Fibroblast of pulmonary artery (primary cell): ENCODE measurements at regions not wholly inside any gene's neighbourhood (a gene's known extent, or its start where the extent isn't known, plus 50 kb on each side); places are given as distances from the start of the nearest gene placed in this dataset.
"Not testable (repeated sequence)": the region's sequence is repeated elsewhere in the genome, so short reads cannot be mapped to it uniquely, and the experiment has no call there.

Source experiments
- DNase-seq: peaks from one replicate; pipeline ENCODE4 v3.0.0-alpha.2; 2010; ENCODE audit warnings: low read depth
- H3K4me3 ChIP-seq: replicated peaks from 2 replicates; pipeline ENCODE4 v1.5.1; 2011; ENCODE audit warnings: low read depth, mild to moderate bottlenecking, control low read depth, low read length, moderate library complexity
- TF ChIP-seq, protein P1 (sequence below): IDR thresholded peaks from 2 replicates; pipeline ENCODE4 v1.5.1; 2011; ENCODE audit warnings: mild to moderate bottlenecking, control low read depth, low read length, inconsistent platforms; ENCODE audit errors: missing control alignments

DNA sequence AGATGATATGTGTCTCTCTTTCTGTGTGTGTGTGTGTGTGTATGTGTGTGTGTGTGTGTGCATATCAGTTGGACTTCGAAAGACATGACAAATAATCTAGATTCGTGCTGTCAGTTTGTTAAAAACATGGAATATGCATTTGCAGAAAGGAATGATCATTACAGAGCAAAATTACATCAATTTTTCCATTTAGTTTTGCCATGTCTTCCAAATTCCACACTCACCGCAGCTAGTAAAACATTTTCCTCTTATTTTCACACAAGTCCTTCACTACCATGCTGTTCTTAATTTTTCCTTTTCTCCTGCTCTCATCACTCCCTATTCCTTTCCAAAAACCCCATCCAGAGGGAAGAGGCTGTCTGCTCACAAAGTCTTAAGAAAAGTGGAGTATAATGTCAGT is 1191.4 kb upstream of the SLC39A10 start:
- TF ChIP-seq, protein P1, sequence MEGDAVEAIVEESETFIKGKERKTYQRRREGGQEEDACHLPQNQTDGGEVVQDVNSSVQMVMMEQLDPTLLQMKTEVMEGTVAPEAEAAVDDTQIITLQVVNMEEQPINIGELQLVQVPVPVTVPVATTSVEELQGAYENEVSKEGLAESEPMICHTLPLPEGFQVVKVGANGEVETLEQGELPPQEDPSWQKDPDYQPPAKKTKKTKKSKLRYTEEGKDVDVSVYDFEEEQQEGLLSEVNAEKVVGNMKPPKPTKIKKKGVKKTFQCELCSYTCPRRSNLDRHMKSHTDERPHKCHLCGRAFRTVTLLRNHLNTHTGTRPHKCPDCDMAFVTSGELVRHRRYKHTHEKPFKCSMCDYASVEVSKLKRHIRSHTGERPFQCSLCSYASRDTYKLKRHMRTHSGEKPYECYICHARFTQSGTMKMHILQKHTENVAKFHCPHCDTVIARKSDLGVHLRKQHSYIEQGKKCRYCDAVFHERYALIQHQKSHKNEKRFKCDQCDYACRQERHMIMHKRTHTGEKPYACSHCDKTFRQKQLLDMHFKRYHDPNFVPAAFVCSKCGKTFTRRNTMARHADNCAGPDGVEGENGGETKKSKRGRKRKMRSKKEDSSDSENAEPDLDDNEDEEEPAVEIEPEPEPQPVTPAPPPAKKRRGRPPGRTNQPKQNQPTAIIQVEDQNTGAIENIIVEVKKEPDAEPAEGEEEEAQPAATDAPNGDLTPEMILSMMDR = no peak
- DNase-seq = no peak
- no peak overlapping the region for H3K4me3 ChIP-seq

DNA sequence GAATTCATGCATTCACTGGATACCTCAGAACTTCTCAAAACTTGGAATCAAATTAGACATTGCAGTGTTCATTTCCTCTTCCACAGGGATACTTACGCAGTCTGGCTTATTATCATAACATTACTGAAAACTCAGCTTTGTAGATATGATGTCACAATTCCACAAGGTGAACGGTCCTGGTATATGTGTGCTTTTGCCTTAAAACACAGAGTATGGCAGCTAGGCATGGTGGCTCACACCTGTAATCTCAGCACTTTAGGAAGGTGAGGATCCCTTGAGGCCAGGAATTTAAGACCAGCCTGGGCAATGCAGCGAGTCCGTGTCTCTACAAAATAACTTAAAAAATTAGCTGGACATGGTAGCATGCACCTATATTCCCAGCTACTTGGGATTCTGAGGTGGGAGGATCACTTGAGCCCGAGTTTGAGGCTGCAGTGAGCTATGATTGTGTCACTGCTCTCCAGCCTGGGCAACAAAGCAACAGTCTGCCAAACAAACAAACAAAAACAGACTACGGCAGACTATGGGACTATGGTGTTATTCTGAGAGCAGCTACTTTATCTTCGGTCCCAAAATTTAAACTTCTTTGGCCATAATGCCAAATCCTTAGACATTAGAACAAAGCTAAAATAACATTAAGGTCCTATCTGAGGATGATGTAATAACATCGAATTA is 1191.9 kb upstream of the SLC39A10 start:
- TF ChIP-seq, protein P1 = no peak
- DNase-seq = no peak
- no peak overlapping the region for H3K4me3 ChIP-seq

DNA sequence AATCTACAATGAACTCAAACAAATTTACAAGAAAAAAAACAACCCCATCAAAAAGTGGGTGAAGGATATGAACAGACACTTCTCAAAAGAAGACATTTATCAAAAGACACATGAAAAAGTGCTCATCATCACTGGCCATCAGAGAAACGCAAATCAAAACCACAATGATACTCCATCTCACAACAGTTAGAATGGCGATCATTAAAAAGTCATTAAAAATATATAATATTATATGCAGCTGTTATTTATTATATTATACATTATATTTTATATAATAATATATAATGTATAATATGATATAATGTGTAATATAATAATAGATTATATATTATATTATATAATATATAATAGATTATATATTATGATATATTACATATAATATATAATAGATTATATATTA is 1194.1 kb upstream of the SLC39A10 start:
- DNase-seq, H3K4me3 ChIP-seq: not testable (repeated sequence)

DNA sequence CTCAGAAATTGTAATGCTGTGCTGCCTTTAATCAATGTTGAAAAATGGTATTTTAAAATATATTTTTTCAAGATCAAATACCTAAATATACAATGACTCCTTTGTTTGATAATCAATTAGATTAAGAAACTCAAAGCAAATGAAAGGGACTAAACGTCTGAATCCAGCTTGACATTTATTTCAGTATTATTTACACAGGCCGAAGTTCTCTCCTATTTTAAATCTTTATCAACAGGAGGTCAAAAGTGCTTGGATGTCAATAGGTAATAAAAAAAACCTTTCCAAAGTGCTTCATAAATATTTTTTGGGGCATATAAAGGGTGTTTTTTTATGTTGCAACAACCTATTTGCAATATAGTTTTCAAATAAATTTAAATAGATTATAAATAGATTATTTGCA is 1201.7 kb upstream of the SLC39A10 start:
- TF ChIP-seq, protein P1 = no peak
- DNase-seq = no peak
- H3K4me3 ChIP-seq = no peak overlapping the region

DNA sequence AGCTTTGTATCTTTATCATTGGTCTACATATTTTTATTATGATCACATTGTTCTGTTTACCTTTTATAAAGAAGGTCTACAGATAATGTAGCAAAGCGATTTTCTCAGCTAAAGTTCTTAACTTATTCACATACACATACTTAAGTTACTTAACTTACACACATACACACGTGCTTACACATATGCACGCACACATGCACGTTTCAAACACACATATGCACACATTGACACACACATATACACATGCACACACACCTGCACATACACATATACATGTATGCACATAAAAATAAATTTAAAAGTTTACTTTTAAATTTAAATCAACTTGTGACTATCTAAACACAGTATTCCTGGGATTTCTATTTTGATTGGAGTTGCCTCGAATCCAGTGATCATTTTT is 1204.5 kb upstream of the SLC39A10 start:
- TF ChIP-seq, protein P1 = no peak
- DNase-seq = no peak
- no peak overlapping the region for H3K4me3 ChIP-seq

DNA sequence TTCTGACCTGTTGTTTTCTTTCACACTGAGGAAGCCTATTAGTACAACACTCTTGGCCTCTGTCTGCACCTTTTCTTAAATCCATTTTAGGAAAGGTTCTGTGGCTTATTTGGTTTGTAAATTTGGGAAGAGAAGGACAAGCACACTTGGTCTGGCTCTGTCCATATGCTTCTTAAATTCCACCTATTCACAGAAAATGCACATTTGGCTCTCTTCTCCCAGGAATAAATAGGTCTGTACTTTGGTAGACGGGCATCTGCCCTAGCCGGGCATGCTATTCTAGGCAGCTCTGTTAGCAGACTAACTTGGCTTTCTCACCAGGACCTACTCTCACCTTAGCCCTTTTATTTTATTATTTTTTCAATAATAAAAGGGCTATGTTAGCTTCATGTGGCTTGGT is 1211.8 kb upstream of the SLC39A10 start:
- TF ChIP-seq, protein P1 = no peak
- no peak overlapping the region for H3K4me3 ChIP-seq
- no peak for DNase-seq

DNA sequence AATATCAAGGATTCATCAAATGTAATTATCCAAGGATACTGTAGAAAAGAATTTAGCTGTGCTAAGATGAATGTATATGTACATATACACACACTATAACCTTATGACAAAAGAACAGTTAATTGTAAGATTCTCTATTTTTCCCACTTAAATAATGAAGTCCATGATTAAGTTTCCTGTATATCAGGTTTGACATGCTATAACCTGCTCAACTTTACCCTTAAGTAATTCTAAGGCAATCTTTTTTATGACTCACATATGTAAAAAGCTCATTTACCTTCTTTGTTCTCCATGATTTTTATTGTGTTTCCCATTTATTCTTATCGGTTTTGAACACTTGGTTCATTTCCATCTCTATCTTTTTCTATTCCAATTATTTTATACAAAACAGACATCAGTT is 1213.1 kb upstream of the SLC39A10 start:
- H3K4me3 ChIP-seq = no peak overlapping the region
- no peak for DNase-seq
- TF ChIP-seq, protein P1 = no peak
